ENCODE measurements at regions not wholly inside any gene's neighbourhood (a gene's known extent, or its start where the extent isn't known, plus 50 kb on each side); places are given as distances from the start of the nearest gene placed in this dataset.

GRCh38 chr11:127710831-127711230, 710.3 kb upstream of the KIRREL3 start (continued):
- TF ChIP-seq FOXP1 (CRISPR knock-in tag; IDR thresholded peaks at IDR 0.05; ENCODE audit: borderline replicate concordance) (no peak), ZNF317 (CRISPR knock-in tag; IDR thresholded peaks at IDR 0.05; ENCODE audit: borderline replicate concordance, low read depth) (no peak), MYBL2 (CRISPR knock-in tag; IDR thresholded peaks at IDR 0.05) (no peak)
- TF ChIP-seq, protein P1, sequence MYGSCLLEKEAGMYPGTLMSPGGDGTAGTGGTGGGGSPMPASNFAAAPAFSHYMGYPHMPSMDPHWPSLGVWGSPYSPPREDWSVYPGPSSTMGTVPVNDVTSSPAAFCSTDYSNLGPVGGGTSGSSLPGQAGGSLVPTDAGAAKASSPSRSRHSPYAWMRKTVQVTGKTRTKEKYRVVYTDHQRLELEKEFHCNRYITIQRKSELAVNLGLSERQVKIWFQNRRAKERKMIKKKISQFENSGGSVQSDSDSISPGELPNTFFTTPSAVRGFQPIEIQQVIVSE (CRISPR knock-in tag; IDR thresholded peaks at IDR 0.05; ENCODE audit: borderline replicate concordance): no peak

- ATAC-seq (no peak), DNase-seq (ENCODE audit: low spot score) (no peak)
- CTCF ChIA-PET: no interaction called here
- Mint-ChIP-seq H3K27ac (no peak overlapping the region), H3K4me3 (no peak overlapping the region), H3K9me3 (peaks cover 9% of the 10 kb centered on the region), H3K27me3 (ENCODE audit: low read depth) (no peaks in the 10 kb centered on the region; the same call in 1 of the 2 replicates), H3K4me1 (no peaks in the 10 kb centered on the region), H3K36me3 (no peaks in the 10 kb centered on the region)
- POLR2A ChIA-PET: no interaction called here
- TF ChIP-seq ATF1 (CRISPR knock-in tag; IDR thresholded peaks at IDR 0.05) (no peak), HMGA2 (CRISPR knock-in tag; IDR thresholded peaks at IDR 0.05) (no peak), AR (CRISPR knock-in tag; IDR thresholded peaks at IDR 0.05) (no peak), MLX (CRISPR knock-in tag; IDR thresholded peaks at IDR 0.05) (no peak), USF2 (CRISPR knock-in tag; IDR thresholded peaks at IDR 0.05) (no peak), FOXP1 (CRISPR knock-in tag; IDR thresholded peaks at IDR 0.05; ENCODE audit: borderline replicate concordance) (no peak), ZBTB21 (CRISPR knock-in tag; IDR thresholded peaks at IDR 0.05; ENCODE audit: borderline replicate concordance) (no peak), KAT7 (CRISPR knock-in tag; IDR thresholded peaks at IDR 0.05; ENCODE audit: borderline replicate concordance) (no peak), ZNF121 (CRISPR knock-in tag; IDR thresholded peaks at IDR 0.05) (no peak), ZNF425 (CRISPR knock-in tag; conservative IDR thresholded peaks at IDR 0.05) (no peak), CREB1 (CRISPR knock-in tag; IDR thresholded peaks at IDR 0.05) (no peak), RELA (CRISPR knock-in tag; IDR thresholded peaks at IDR 0.05; ENCODE audit: borderline replicate concordance) (no peak)
These were observed 709.4 kb upstream of the KIRREL3 start for GRCh38 chr11:127709960-127710359.

- ChIA-PET POLR2A (no interaction called here), CTCF (no interaction called here)
- Mint-ChIP-seq H3K27ac (no peak overlapping the region), H3K9me3 (peaks cover 14% of the 10 kb centered on the region), H3K36me3 (no peaks in the 10 kb centered on the region), H3K27me3 (ENCODE audit: low read depth) (no peaks in the 10 kb centered on the region), H3K4me3 (no peak overlapping the region), H3K4me1 (no peaks in the 10 kb centered on the region)
- DNase-seq (ENCODE audit: low spot score): no peak
- ATAC-seq: no peak
- no peak for TF ChIP-seq CBFB (CRISPR knock-in tag; IDR thresholded peaks at IDR 0.05; ENCODE audit: low read depth)
- no peak for TF ChIP-seq HMGXB4 (CRISPR knock-in tag; IDR thresholded peaks at IDR 0.05)
- TF ChIP-seq KAT7 (CRISPR knock-in tag; IDR thresholded peaks at IDR 0.05; ENCODE audit: borderline replicate concordance): no peak
- TF ChIP-seq FOXJ3 (CRISPR knock-in tag; IDR thresholded peaks at IDR 0.05; ENCODE audit: borderline replicate concordance): no peak
- no peak for TF ChIP-seq ZNF423 (CRISPR knock-in tag; IDR thresholded peaks at IDR 0.05)
- TF ChIP-seq, protein P2, sequence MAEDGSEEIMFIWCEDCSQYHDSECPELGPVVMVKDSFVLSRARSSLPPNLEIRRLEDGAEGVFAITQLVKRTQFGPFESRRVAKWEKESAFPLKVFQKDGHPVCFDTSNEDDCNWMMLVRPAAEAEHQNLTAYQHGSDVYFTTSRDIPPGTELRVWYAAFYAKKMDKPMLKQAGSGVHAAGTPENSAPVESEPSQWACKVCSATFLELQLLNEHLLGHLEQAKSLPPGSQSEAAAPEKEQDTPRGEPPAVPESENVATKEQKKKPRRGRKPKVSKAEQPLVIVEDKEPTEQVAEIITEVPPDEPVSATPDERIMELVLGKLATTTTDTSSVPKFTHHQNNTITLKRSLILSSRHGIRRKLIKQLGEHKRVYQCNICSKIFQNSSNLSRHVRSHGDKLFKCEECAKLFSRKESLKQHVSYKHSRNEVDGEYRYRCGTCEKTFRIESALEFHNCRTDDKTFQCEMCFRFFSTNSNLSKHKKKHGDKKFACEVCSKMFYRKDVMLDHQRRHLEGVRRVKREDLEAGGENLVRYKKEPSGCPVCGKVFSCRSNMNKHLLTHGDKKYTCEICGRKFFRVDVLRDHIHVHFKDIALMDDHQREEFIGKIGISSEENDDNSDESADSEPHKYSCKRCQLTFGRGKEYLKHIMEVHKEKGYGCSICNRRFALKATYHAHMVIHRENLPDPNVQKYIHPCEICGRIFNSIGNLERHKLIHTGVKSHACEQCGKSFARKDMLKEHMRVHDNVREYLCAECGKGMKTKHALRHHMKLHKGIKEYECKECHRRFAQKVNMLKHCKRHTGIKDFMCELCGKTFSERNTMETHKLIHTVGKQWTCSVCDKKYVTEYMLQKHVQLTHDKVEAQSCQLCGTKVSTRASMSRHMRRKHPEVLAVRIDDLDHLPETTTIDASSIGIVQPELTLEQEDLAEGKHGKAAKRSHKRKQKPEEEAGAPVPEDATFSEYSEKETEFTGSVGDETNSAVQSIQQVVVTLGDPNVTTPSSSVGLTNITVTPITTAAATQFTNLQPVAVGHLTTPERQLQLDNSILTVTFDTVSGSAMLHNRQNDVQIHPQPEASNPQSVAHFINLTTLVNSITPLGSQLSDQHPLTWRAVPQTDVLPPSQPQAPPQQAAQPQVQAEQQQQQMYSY (CRISPR knock-in tag; IDR thresholded peaks at IDR 0.05): no peak
- no peak for TF ChIP-seq TEAD4 (CRISPR knock-in tag; IDR thresholded peaks at IDR 0.05)
- TF ChIP-seq TCF7 (CRISPR knock-in tag; IDR thresholded peaks at IDR 0.05; ENCODE audit: low read depth): no peak
These were observed 693.1 kb upstream of the KIRREL3 start for GRCh38 chr11:127693686-127694085.

Measured in WTC11 (cell line).